NK-92 treated with Interleukin-12 subunit alpha and Interleukin-12 subunit beta, amount 100 ng/mL, for 24 hours (cell line): ENCODE measurements at regions not wholly inside any gene's neighbourhood (a gene's known extent, or its start where the extent isn't known, plus 50 kb on each side); places are given as distances from the start of the nearest gene placed in this dataset.
"Not testable (repeated sequence)": the region's sequence is repeated elsewhere in the genome, so short reads cannot be mapped to it uniquely, and the experiment has no call there.

Source experiments
- DNase-seq: peaks from one replicate; lab custom pipeline; 2025; lab: John Stamatoyannopoulos, UW

DNA sequence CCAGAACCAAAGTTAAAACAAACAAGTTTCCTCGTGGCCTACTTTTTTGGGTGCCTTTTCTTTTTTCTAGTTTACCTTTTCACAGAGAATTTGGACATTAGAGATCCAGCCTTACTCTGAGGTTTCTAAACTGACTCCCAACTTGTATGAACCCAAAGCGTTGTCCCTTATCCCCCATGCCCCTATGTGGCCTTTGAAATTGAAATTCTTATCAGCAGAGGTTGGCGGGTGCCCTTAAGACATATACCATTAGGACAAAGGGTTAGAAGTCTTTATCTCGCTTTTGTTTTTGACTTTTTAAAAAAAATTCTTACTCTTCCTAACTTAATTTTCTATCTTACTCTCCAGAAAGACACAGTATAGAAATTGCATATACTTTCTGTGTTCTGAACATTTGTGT lies 76.3 kb upstream of the C7orf33 start:
- no peak for DNase-seq

DNA sequence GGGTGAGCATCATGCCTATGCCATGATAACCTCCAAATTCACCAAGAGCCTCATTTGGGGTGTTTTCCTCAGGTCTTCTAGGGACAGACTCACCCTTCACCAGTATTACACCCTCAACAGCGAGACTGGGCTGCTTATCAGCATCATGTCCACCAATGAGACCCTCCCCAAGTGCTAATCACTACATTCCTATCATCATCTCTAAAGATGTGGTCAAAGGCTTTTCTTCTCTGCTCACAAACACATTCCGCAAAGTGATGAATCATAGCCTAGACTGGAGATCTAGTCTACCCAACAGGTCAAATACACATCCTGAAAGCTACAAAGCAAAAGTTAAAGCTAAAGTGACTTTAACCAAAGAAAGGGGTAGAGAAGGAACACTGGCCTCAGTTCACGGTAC lies 75.3 kb upstream of the C7orf33 start:
- DNase-seq: no peak

DNA sequence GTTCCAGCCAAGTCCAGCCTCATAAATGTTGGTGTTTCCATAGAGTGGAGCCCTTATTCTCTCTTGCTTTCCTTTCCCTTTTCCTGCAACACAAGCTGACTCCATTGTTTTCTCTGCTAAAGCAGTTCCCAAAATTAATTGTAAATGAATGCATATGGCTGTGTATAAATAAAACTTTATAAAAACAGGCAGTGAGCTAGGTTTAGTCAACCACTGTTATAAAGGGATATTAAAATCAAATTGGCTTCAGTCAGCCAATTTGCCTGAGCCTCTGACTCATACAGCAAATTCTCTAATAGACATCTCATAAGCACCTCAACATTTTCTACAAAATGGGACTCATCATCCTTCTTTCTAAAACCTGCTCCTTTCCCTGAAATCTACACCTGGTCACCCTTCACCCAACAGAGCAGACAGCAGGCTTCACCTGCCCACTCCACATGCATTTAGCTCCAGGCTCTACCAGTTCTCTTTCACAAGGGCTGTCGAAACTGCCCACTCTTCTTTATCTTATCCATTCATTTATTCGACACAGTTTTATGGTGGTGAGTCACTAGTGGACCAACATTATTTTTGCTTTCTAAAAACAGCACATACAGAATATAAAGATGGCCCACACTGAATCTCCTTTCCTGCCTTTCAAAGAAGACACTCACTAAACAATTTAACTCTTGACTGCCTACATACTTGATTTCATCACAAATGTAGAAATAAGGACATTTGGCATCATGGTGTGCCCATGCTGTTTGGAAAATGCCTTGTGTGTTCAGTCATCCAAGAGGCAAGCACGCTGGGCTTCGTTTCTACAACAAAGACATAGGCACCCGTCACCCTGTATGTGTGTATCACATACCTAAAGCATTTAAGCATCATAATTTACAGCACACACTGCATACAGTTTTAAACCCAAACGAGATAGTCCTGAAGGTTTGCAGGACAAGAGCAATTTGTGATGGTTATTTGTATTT lies 74.6 kb upstream of the C7orf33 start:
- DNase-seq: no peak

DNA sequence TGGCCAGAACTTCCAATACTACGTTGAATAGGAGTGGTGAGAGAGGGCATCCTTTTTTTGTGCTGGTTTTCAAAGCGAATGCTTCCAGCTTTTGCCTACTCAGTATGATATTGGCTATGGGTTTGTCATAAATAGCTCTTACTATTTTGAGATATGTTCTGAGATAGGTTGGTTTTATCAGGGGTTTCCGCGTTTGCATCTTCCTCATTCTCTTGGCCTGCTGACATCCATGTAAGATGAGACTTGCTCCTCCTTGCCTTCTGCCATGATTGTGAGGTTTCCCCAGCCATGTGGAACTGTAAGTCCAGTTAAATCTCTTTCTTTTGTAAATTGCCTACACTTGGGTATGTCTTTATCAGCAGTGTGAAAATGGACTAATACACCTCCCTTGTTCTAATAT lies 71.2 kb upstream of the C7orf33 start:
- DNase-seq: not testable (repeated sequence)

DNA sequence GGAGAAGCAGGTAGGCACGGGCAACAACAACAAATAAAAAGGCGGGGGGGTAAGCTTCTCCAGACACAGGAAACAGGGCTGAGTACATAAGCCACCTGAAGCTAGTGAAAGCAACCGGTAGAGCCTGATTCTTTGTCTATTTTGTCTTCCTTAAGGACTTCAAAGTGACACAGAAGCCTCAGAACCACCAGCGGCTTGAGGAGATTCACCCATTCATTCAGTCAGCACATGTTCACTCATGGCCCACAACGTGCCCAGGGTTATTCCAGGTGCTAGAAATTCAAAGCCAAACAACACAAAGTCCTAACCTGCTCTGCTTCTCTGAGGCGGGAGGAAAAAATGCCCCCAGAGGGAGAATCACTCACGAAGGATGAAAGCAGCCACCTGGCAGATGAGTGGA lies 69.3 kb upstream of the C7orf33 start:
- no peak for DNase-seq

DNA sequence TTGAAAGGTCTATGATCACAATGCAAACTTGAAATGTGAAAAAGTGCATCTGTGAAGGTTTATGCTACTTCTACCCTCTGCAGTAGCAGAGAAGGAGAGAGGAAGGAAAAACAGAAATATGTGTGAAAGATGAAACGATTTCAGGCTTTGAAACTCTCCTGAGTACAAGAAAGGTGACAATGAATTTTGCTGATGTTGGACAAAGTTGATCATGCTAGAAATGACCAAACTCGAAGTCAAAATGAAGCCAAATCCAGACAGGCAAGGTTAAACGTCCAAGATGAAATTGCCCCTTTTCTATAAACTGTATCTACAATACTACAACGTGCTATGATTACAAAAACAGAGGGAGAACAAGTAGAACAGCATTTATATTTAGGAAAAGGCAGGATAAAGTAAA lies 67.0 kb upstream of the C7orf33 start:
- no peak for DNase-seq

DNA sequence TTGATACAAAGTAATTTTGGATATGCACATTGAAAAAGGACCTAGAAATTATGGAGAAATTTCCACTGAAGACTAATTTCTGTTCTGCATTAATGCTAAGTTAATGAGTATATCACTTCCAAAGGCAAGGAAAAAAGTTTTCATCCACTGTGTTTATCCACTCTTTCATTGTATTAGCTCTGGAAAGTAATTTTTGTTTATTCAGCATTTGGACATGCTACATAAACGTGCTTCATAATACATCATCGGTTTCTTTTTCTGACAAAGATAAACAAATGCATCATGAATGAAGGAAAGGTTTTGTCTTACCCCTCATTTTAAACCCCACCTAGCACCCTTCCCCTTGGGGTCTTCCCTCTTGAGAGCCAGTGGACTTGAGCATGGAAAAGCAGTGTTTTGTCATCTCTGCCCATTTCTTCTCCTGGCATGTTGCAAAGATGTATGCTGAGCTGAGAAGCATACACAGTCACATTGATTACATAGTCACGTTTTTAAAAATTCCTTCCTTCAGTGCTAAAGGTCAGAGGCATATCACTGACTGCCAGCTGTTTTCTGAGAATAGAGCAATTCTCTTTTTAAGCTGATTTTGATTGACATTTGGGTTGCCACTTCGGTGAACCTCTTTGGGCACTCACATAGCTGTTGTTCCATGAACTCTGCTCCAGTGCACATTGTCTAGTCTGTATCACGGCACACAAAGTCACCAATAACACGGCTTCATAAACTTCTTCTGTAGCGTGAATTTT lies 65.9 kb upstream of the C7orf33 start:
- no peak for DNase-seq

DNA sequence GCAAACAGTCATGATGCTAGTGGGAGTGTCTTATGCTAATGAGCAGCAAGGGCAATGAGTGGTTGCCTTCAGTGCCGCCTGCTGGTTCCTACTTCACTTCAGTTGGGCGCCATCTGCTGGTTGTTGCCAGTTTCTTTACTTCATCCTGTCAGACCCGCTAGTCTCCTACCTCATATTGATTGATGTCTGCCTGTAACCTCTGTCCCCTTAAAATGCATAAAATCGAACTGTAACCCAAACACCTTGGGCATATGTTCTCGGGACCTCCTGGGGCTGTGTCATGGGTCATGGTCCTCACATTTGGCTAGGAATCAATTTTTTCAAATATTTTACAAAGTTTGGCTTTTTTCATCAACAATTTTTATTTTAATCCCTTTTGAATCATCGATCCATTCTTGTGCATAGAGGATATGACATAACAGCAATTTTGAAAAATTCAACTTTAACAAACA lies 62.8 kb upstream of the C7orf33 start:
- peak; percentile 79 for DNase-seq

DNA sequence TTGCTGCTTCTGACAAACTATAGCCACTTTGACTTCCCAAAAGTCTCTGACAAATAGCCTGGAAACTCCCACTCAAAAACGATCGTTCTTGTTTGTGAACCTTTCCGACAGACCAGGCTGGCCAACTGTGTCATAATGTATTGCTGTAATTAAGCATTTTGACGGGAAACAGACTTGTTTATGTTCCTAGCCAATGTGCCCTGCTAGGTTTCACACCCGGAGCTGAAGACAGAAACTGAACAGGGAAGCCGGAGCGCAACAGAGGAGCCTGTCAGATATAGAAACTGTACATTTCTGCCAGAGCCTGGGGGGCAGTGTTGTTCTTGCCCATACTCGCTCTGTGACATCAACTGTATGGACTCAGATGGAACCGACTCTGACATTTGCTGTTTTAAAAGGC lies 55.3 kb upstream of the C7orf33 start:
- peak; percentile 19 for DNase-seq

DNA sequence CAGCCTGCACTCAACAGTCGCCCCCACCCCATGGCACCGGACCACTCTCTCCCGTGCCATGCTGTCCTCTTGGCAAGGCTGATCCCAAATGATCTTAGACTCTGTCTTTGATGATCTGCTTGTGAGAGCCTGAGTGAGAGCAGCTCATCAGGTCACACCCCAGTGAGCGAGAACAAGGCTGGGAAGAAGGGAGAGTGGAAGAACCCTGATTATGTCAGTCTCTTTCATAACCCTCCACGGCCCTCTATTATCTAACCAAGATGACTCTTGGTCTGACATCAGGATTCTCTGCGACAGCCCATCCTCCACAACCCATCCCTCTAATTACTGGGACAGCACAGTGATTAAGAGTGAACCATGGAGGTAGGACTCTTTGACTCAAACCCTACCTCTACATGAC lies 53.1 kb upstream of the C7orf33 start:
- no peak for DNase-seq

DNA sequence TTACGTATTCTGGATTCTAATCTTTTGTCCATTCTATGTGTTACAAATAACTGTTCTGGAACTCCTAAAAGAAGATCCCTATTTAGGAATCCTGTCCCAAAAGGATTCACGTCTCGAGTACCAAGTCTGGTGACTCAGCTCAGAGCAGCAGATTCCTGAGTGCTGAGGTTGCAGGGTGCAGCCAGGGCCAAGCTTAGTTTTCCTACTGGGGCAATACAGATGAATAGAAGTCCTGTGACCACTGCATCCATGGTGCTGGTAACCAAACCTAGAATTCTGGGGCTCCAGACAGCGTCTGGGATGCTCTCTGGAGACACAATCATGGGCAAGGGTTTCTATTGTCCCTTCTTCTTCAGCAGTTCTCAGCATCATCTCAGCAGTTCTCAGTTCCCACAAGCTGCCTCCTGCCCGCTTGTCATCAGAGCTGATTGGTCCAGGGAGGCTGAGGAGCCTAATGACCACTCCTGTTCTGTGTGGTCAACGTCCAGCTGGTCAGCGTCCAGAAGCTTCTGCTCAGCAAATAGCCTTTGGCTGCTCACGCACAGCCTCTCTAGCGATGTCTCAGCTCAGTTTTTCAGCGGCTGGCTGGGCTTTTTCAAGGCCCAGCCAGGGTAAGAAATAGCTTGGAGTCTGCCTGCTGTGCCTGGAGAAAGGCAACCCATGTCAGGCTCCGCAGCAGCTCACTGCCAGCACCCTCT lies 50.4 kb upstream of the C7orf33 start:
- no peak for DNase-seq
